ENCODE measurements at regions not wholly inside any gene's neighbourhood (a gene's known extent, or its start where the extent isn't known, plus 50 kb on each side); places are given as distances from the start of the nearest gene placed in this dataset.

- TF ChIP-seq EP300 (IDR thresholded peaks at IDR 0.05; ENCODE audit: borderline replicate concordance): no peak
- no peak for TF ChIP-seq MAX (IDR thresholded peaks at IDR 0.05)
- no peak for TF ChIP-seq EGR1 (IDR thresholded peaks at IDR 0.05)
- no peak for TF ChIP-seq YY1 (IDR thresholded peaks at IDR 0.05; ENCODE audit: low read depth)
- no peak for TF ChIP-seq REST (IDR thresholded peaks at IDR 0.05; ENCODE audit: low read depth)
Observed at GRCh38 chr11:34783816-34784317, 132.3 kb downstream of the APIP start.

Measured in Ishikawa (cell line).